ENCODE measurements at regions not wholly inside any gene's neighbourhood (a gene's known extent, or its start where the extent isn't known, plus 50 kb on each side); places are given as distances from the start of the nearest gene placed in this dataset.
"Not testable (repeated sequence)": the region's sequence is repeated elsewhere in the genome, so short reads cannot be mapped to it uniquely, and the experiment has no call there.

DNA sequence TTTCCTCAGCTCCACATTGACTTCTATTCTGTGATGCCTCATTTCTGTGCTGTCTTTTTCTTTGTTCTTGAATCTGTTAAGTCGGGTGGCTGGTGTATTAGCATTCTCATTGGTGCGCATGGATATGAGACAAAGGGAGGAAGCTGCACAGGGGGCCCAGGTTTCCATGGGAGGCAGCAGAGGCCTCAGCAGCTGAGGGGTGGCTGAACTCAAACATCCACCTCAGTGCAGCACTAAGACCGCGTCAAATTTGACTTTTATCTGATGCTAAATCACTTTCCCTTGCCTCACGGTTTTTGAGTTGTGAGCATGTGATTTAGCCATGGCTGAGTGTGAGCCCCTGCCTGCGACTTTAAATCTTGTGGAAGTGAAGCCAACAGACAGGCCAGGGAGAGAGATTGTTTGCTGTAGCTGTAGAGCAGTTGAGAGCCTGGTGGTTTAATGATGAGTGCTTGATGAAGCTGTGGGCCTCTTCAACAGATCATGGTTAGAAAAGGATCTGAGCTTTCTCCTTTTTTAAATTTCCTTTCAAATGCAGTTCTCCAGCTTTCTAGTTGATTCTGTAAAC, 193.3 kb upstream of the ZNF804B start:
- no peaks in the 10 kb centered on the region for H3K9me2 ChIP-seq (replicated peaks; ENCODE audit: low read length)
- no peak overlapping the region for H3K4me2 ChIP-seq (ENCODE audit: low read length)
- H3K4me3 ChIP-seq (ENCODE audit: low read length), result no peak overlapping the region
- H3F3A ChIP-seq (ENCODE audit: low read length, unreplicated experiment), result no peaks in the 10 kb centered on the region
- no peaks in the 10 kb centered on the region for H3K27me3 ChIP-seq (ENCODE audit: low read length)
- H3K9me3 ChIP-seq (ENCODE audit: low read length), result no peaks in the 10 kb centered on the region
- no peak for TF ChIP-seq EZH2phosphoT487 (IDR thresholded peaks at IDR 0.05; ENCODE audit: borderline replicate concordance, low read length)
- TF ChIP-seq, protein P1, sequence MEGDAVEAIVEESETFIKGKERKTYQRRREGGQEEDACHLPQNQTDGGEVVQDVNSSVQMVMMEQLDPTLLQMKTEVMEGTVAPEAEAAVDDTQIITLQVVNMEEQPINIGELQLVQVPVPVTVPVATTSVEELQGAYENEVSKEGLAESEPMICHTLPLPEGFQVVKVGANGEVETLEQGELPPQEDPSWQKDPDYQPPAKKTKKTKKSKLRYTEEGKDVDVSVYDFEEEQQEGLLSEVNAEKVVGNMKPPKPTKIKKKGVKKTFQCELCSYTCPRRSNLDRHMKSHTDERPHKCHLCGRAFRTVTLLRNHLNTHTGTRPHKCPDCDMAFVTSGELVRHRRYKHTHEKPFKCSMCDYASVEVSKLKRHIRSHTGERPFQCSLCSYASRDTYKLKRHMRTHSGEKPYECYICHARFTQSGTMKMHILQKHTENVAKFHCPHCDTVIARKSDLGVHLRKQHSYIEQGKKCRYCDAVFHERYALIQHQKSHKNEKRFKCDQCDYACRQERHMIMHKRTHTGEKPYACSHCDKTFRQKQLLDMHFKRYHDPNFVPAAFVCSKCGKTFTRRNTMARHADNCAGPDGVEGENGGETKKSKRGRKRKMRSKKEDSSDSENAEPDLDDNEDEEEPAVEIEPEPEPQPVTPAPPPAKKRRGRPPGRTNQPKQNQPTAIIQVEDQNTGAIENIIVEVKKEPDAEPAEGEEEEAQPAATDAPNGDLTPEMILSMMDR (conservative IDR thresholded peaks at IDR 0.05; ENCODE audit: low read depth, low read length), result no peak
- no peak for TF ChIP-seq EZH2 (IDR thresholded peaks at IDR 0.05; ENCODE audit: low read length, unreplicated experiment)
- ATAC-seq (no peak), DNase-seq (no peak)
- H3K27ac ChIP-seq (ENCODE audit: low read length), result no peak overlapping the region
- no peaks in the 10 kb centered on the region for H3K36me3 ChIP-seq (ENCODE audit: low read depth, low read length)
- H3K79me2 ChIP-seq (ENCODE audit: low read length), result no peaks in the 10 kb centered on the region
- no TSS peak for BruUV-seq (replicated peaks)
- intact Hi-C loops (cut with micrococcal nuclease), result no loop called here
- no peaks in the 10 kb centered on the region for H3K4me1 ChIP-seq (ENCODE audit: insufficient read depth, low read length)
- H4K20me1 ChIP-seq (ENCODE audit: low read length), result no peaks in the 10 kb centered on the region
- POLR2A ChIA-PET (ENCODE audit: unreplicated experiment), result no interaction called here
- no peak overlapping the region for H3K9ac ChIP-seq (ENCODE audit: low read length)
- CTCF ChIA-PET, result no interaction called here
- no peak overlapping the region for H2AFZ ChIP-seq (ENCODE audit: low read length)

DNA sequence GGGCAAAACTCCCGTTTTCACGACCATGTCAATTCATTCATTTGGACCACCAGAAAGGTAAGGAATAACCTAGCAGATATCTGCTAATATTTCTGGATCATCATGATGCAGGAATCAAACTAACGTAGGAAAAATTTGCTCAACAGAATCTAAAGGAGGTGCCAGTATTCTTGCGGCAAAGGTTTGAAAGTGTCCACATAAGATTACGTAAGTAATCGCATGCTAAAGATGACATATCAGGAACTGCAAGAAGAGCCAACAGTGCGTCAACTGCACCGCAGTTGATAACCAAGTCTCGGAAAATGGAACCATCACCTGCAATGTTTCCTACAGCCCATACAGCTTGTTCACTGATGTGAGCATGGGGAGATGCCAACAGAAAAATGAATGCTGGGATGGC, 194.1 kb upstream of the ZNF804B start:
- DNase-seq, result no peak
- Histone ChIP-seq H3F3A (ENCODE audit: low read length, unreplicated experiment) (no peaks in the 10 kb centered on the region), H3K36me3 (ENCODE audit: low read depth, low read length) (no peaks in the 10 kb centered on the region), H2AFZ (ENCODE audit: low read length) (no peak overlapping the region), H3K4me1 (ENCODE audit: insufficient read depth, low read length) (no peaks in the 10 kb centered on the region), H3K4me3 (ENCODE audit: low read length) (no peak overlapping the region), H3K9me2 (replicated peaks; ENCODE audit: low read length) (no peaks in the 10 kb centered on the region), H3K9me3 (ENCODE audit: low read length) (no peaks in the 10 kb centered on the region), H3K79me2 (ENCODE audit: low read length) (no peaks in the 10 kb centered on the region), H3K4me2 (ENCODE audit: low read length) (no peak overlapping the region), H3K9ac (ENCODE audit: low read length) (no peak overlapping the region), H3K27me3 (ENCODE audit: low read length) (no peaks in the 10 kb centered on the region), H3K27ac (ENCODE audit: low read length) (no peak overlapping the region), H4K20me1 (ENCODE audit: low read length) (no peaks in the 10 kb centered on the region)
- CTCF ChIA-PET, result no interaction called here
- TF ChIP-seq, protein P1 (conservative IDR thresholded peaks at IDR 0.05; ENCODE audit: low read depth, low read length), result no peak
- TF ChIP-seq EZH2 (IDR thresholded peaks at IDR 0.05; ENCODE audit: low read length, unreplicated experiment), result no peak
- TF ChIP-seq EZH2phosphoT487 (IDR thresholded peaks at IDR 0.05; ENCODE audit: borderline replicate concordance, low read length), result no peak
- BruUV-seq (replicated peaks), result no TSS peak
- intact Hi-C loops (cut with micrococcal nuclease), result no loop called here
- no peak for ATAC-seq
- POLR2A ChIA-PET (ENCODE audit: unreplicated experiment), result no interaction called here

DNA sequence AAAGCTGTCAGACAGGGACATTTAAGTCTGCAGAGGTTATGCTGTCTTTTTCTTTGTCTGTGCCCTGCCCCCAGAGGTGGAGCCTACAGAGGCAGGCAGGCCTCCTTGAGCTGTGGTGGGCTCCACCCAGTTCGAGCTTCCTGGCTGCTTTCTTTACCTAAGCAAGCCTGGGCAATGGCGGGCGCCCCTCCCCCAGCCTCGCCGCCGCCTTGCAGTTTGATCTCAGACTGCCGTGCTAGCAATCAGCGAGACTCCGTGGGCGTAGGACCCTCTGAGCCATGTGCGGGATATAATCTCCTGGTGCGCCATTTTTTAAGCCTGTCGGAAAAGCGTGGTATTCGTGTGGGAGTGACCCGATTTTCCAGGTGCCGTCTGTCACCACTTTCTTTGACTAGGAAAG, 203.1 kb upstream of the ZNF804B start:
- H4K20me1 ChIP-seq (ENCODE audit: low read length); DNase-seq; H3K27me3 ChIP-seq (ENCODE audit: low read length); H3K79me2 ChIP-seq (ENCODE audit: low read length); H3K4me2 ChIP-seq (ENCODE audit: low read length); H3K27ac ChIP-seq (ENCODE audit: low read length); CTCF ChIA-PET; H3K9me2 ChIP-seq (replicated peaks; ENCODE audit: low read length); H3K9me3 ChIP-seq (ENCODE audit: low read length); H3K36me3 ChIP-seq (ENCODE audit: low read depth, low read length); H3K4me3 ChIP-seq (ENCODE audit: low read length); H3K9ac ChIP-seq (ENCODE audit: low read length); POLR2A ChIA-PET (ENCODE audit: unreplicated experiment); ATAC-seq; H3F3A ChIP-seq (ENCODE audit: low read length, unreplicated experiment); BruUV-seq (replicated peaks); H2AFZ ChIP-seq (ENCODE audit: low read length); intact Hi-C loops (cut with micrococcal nuclease); H3K4me1 ChIP-seq (ENCODE audit: insufficient read depth, low read length): not testable (repeated sequence)

DNA sequence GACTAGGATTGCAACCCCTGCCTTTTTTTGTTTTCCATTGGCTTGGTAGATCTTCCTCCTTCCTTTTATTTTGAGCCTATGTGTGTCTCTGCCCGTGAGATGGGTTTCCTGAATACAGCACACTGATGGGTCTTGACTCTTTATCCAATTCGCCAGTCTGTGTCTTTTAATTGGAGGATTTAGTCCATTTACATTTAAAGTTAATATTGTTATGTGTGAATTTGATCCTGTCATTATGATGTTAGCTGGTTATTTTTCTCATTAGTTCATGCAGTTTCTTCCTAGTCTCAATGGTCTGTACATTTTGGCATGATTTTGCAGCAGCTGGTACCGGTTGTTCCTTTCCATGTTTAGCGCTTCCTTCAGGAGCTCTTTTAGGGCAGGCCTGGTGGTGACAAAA, 204.7 kb upstream of the ZNF804B start:
- H2AFZ ChIP-seq (ENCODE audit: low read length); H3K27me3 ChIP-seq (ENCODE audit: low read length); H4K20me1 ChIP-seq (ENCODE audit: low read length); H3K27ac ChIP-seq (ENCODE audit: low read length); H3K9ac ChIP-seq (ENCODE audit: low read length); H3K79me2 ChIP-seq (ENCODE audit: low read length); intact Hi-C loops (cut with micrococcal nuclease); H3F3A ChIP-seq (ENCODE audit: low read length, unreplicated experiment); ATAC-seq; H3K4me2 ChIP-seq (ENCODE audit: low read length); H3K4me1 ChIP-seq (ENCODE audit: insufficient read depth, low read length); DNase-seq; POLR2A ChIA-PET (ENCODE audit: unreplicated experiment); H3K9me3 ChIP-seq (ENCODE audit: low read length); CTCF ChIA-PET; H3K36me3 ChIP-seq (ENCODE audit: low read depth, low read length); BruUV-seq (replicated peaks); H3K4me3 ChIP-seq (ENCODE audit: low read length); H3K9me2 ChIP-seq (replicated peaks; ENCODE audit: low read length): not testable (repeated sequence)
